ENCODE measurements at regions not wholly inside any gene's neighbourhood (a gene's known extent, or its start where the extent isn't known, plus 50 kb on each side); places are given as distances from the start of the nearest gene placed in this dataset.

GRCh38 chr19:28737021-28737895 is 475.7 kb downstream of the UQCRFS1 start:
- peak; percentile 74 for DNase-seq (ENCODE audit: insufficient read length, low spot score, missing footprints)
- peak; percentile 47 for TF ChIP-seq CTCF (IDR thresholded peaks at IDR 0.05; ENCODE audit: extremely low read depth, low read depth, low read length)
- Histone ChIP-seq H3K27me3 (ENCODE audit: insufficient read depth, low read length) (no peaks in the 10 kb centered on the region), H3K4me3 (ENCODE audit: insufficient read depth, low read length) (peak overlapping the region; percentile 42), H3K36me3 (ENCODE audit: insufficient read depth, low read length) (no peaks in the 10 kb centered on the region), H2AFZ (ENCODE audit: low read length) (peak overlapping the region; percentile 94), H4K20me1 (ENCODE audit: insufficient read depth, low read length) (no peaks in the 10 kb centered on the region), H3K79me2 (ENCODE audit: insufficient read depth, low read length) (no peaks in the 10 kb centered on the region), H3K27ac (ENCODE audit: low read depth, low read length) (no peak overlapping the region), H3K9me3 (ENCODE audit: low read depth, low read length) (no peaks in the 10 kb centered on the region), H3K4me2 (ENCODE audit: insufficient read depth, low read length) (peak overlapping the region; percentile 67), H3K4me1 (ENCODE audit: insufficient read depth, low read length) (no peaks in the 10 kb centered on the region)

- no peak for TF ChIP-seq CTCF (IDR thresholded peaks at IDR 0.05; ENCODE audit: extremely low read depth, low read depth, low read length)
- Histone ChIP-seq H3K79me2 (ENCODE audit: insufficient read depth, low read length) (no peaks in the 10 kb centered on the region), H2AFZ (ENCODE audit: low read length) (peak overlapping the region; percentile 94), H3K36me3 (ENCODE audit: insufficient read depth, low read length) (no peaks in the 10 kb centered on the region), H3K27ac (ENCODE audit: low read depth, low read length) (no peak overlapping the region), H3K9me3 (ENCODE audit: low read depth, low read length) (no peaks in the 10 kb centered on the region), H3K27me3 (ENCODE audit: insufficient read depth, low read length) (no peaks in the 10 kb centered on the region), H4K20me1 (ENCODE audit: insufficient read depth, low read length) (no peaks in the 10 kb centered on the region), H3K4me1 (ENCODE audit: insufficient read depth, low read length) (no peaks in the 10 kb centered on the region), H3K4me3 (ENCODE audit: insufficient read depth, low read length) (peak overlapping the region; percentile 42), H3K4me2 (ENCODE audit: insufficient read depth, low read length) (peak overlapping the region; percentile 67)
- DNase-seq (ENCODE audit: insufficient read length, low spot score, missing footprints), result no peak
These were observed 476.4 kb downstream of the UQCRFS1 start for GRCh38 chr19:28736528-28736927.

- Histone ChIP-seq H3K36me3 (ENCODE audit: insufficient read depth, low read length) (no peaks in the 10 kb centered on the region), H3K27me3 (ENCODE audit: insufficient read depth, low read length) (no peaks in the 10 kb centered on the region), H3K4me2 (ENCODE audit: insufficient read depth, low read length) (no peak overlapping the region), H3K4me3 (ENCODE audit: insufficient read depth, low read length) (no peak overlapping the region), H3K79me2 (ENCODE audit: insufficient read depth, low read length) (no peaks in the 10 kb centered on the region), H3K27ac (ENCODE audit: low read depth, low read length) (no peak overlapping the region), H3K9me3 (ENCODE audit: low read depth, low read length) (no peaks in the 10 kb centered on the region), H3K4me1 (ENCODE audit: insufficient read depth, low read length) (no peaks in the 10 kb centered on the region), H4K20me1 (ENCODE audit: insufficient read depth, low read length) (no peaks in the 10 kb centered on the region), H2AFZ (ENCODE audit: low read length) (no peak overlapping the region)
- TF ChIP-seq CTCF (IDR thresholded peaks at IDR 0.05; ENCODE audit: extremely low read depth, low read depth, low read length), result no peak
- no peak for DNase-seq (ENCODE audit: insufficient read length, low spot score, missing footprints)
These were observed 481.4 kb downstream of the UQCRFS1 start for GRCh38 chr19:28731577-28731976.

GRCh38 chr19:28730791-28731512 is 482.0 kb downstream of the UQCRFS1 start:
- H3K79me2 ChIP-seq (ENCODE audit: insufficient read depth, low read length), result no peaks in the 10 kb centered on the region
- H3K4me2 ChIP-seq (ENCODE audit: insufficient read depth, low read length), result no peak overlapping the region
- no peak overlapping the region for H3K4me3 ChIP-seq (ENCODE audit: insufficient read depth, low read length)
- no peaks in the 10 kb centered on the region for H3K4me1 ChIP-seq (ENCODE audit: insufficient read depth, low read length)
- H3K36me3 ChIP-seq (ENCODE audit: insufficient read depth, low read length), result no peaks in the 10 kb centered on the region
- H2AFZ ChIP-seq (ENCODE audit: low read length), result no peak overlapping the region
- no peak for DNase-seq (ENCODE audit: insufficient read length, low spot score, missing footprints)
- H3K27me3 ChIP-seq (ENCODE audit: insufficient read depth, low read length), result no peaks in the 10 kb centered on the region
- no peaks in the 10 kb centered on the region for H3K9me3 ChIP-seq (ENCODE audit: low read depth, low read length)
- H3K27ac ChIP-seq (ENCODE audit: low read depth, low read length), result no peak overlapping the region
- no peaks in the 10 kb centered on the region for H4K20me1 ChIP-seq (ENCODE audit: insufficient read depth, low read length)
- no peak for TF ChIP-seq CTCF (IDR thresholded peaks at IDR 0.05; ENCODE audit: extremely low read depth, low read depth, low read length)

Data from osteoblast (primary cell).